Stimulated activated naive CD4-positive, alpha-beta T cell treated with Interleukin-2 at 50 U/mL for 16 hours (primary cell): ENCODE measurements at regions not wholly inside any gene's neighbourhood (a gene's known extent, or its start where the extent isn't known, plus 50 kb on each side); places are given as distances from the start of the nearest gene placed in this dataset.

Experiments used
- DNase-seq: peaks from one replicate; lab custom pipeline; 2025; lab: John Stamatoyannopoulos, UW

- no peak for DNase-seq
These were observed 1139.1 kb upstream of the SEMA6A start for GRCh38 chr5:117713585-117714198.

- DNase-seq, result no peak
These were observed 1126.4 kb upstream of the SEMA6A start for GRCh38 chr5:117701062-117701461.

- no peak for DNase-seq
These were observed 1118.0 kb upstream of the SEMA6A start for GRCh38 chr5:117692606-117693005.

GRCh38 chr5:117691081-117691870 lies 1116.7 kb upstream of the SEMA6A start:
- DNase-seq, result no peak

GRCh38 chr5:117690612-117691011 lies 1116.0 kb upstream of the SEMA6A start:
- no peak for DNase-seq

- DNase-seq, result no peak
These were observed 1112.3 kb upstream of the SEMA6A start for GRCh38 chr5:117686926-117687325.

- DNase-seq, result no peak
These were observed 1107.8 kb upstream of the SEMA6A start for GRCh38 chr5:117682416-117682815.

GRCh38 chr5:117681431-117682254 lies 1107.0 kb upstream of the SEMA6A start:
- no peak for DNase-seq

- DNase-seq, result no peak
These were observed 1105.8 kb upstream of the SEMA6A start for GRCh38 chr5:117680426-117680825.

GRCh38 chr5:117679046-117679445 lies 1104.4 kb upstream of the SEMA6A start:
- DNase-seq, result no peak

GRCh38 chr5:117675646-117676045 lies 1101.0 kb upstream of the SEMA6A start:
- DNase-seq, result no peak

- DNase-seq, result no peak
These were observed 1096.9 kb upstream of the SEMA6A start for GRCh38 chr5:117671551-117671950.

- no peak for DNase-seq
These were observed 1092.5 kb upstream of the SEMA6A start for GRCh38 chr5:117667105-117667504.

- no peak for DNase-seq
These were observed 1090.5 kb upstream of the SEMA6A start for GRCh38 chr5:117665121-117665520.

GRCh38 chr5:117662361-117662760 lies 1087.7 kb upstream of the SEMA6A start:
- no peak for DNase-seq

- no peak for DNase-seq
These were observed 1082.9 kb upstream of the SEMA6A start for GRCh38 chr5:117657541-117657940.

- no peak for DNase-seq
These were observed 1078.3 kb upstream of the SEMA6A start for GRCh38 chr5:117652958-117653280.

- no peak for DNase-seq
These were observed 1077.7 kb upstream of the SEMA6A start for GRCh38 chr5:117652036-117652957.

GRCh38 chr5:117649821-117650220 lies 1075.2 kb upstream of the SEMA6A start:
- DNase-seq, result no peak

GRCh38 chr5:117645400-117645799 lies 1070.8 kb upstream of the SEMA6A start:
- no peak for DNase-seq

GRCh38 chr5:117638581-117638980 lies 1064.0 kb upstream of the SEMA6A start:
- no peak for DNase-seq

- no peak for DNase-seq
These were observed 1058.5 kb upstream of the SEMA6A start for GRCh38 chr5:117633093-117633492.
